Smooth muscle cell (in vitro differentiated cells): ENCODE measurements at regions not wholly inside any gene's neighbourhood (a gene's known extent, or its start where the extent isn't known, plus 50 kb on each side); places are given as distances from the start of the nearest gene placed in this dataset.

Experiments used
- DNase-seq: peaks from one replicate; lab custom pipeline; 2025; ENCODE audit not compliant: unreplicated experiment; lab: John Stamatoyannopoulos, UW
- H2AFZ ChIP-seq: fragments of 200-600 bp; sonication (generic); 2 replicates; pipeline ENCODE4 v1.6.0; 2016; ENCODE audit warnings: antibody characterized with exemption, low read depth, mild to moderate bottlenecking
- H3F3A ChIP-seq: fragments of 200-600 bp; sonication (generic); 2 replicates; pipeline ENCODE4 v1.6.0; 2017; ENCODE audit warnings: antibody characterized with exemption, low read depth
- H3K27ac ChIP-seq: fragments of 200-600 bp; sonication (generic); 2 replicates; pipeline ENCODE4 v1.5.1; 2016; ENCODE audit warnings: low read depth, mild to moderate bottlenecking
- H3K27me3 ChIP-seq: fragments of 200-600 bp; sonication (generic); 2 replicates; pipeline ENCODE4 v1.6.1; 2016; ENCODE audit warnings: low read depth, mild to moderate bottlenecking
- H3K36me3 ChIP-seq: fragments of 200-600 bp; sonication (generic); 2 replicates; pipeline ENCODE4 v1.5.1; 2016; ENCODE audit warnings: low read depth
- H3K4me1 ChIP-seq: fragments of 200-600 bp; sonication (generic); 2 replicates; pipeline ENCODE4 v1.5.1; 2016; ENCODE audit warnings: low read depth
- H3K4me2 ChIP-seq: fragments of 200-600 bp; sonication (generic); 2 replicates; pipeline ENCODE4 v1.6.0; 2016; ENCODE audit warnings: mild to moderate bottlenecking
- H3K4me3 ChIP-seq: fragments of 200-600 bp; sonication (generic); 2 replicates; pipeline ENCODE4 v1.5.1; 2016; ENCODE audit warnings: mild to moderate bottlenecking
- H3K79me2 ChIP-seq: fragments of 200-600 bp; sonication (generic); 2 replicates; pipeline ENCODE4 v1.6.0; 2016; ENCODE audit warnings: low read depth, mild to moderate bottlenecking
- H3K9ac ChIP-seq: fragments of 200-600 bp; sonication (generic); 2 replicates; pipeline ENCODE4 v1.6.0; 2016; ENCODE audit warnings: low read depth
- H3K9me3 ChIP-seq: fragments of 200-600 bp; sonication (generic); replicated peaks from 2 replicates; pipeline ENCODE4 v1.5.1; 2016; ENCODE audit warnings: low read depth
- H4K20me1 ChIP-seq: fragments of 200-600 bp; sonication (generic); 2 replicates; pipeline ENCODE4 v1.6.0; 2016; ENCODE audit warnings: low read depth
- WGBS: methylation state at CpG from one replicate; pipeline ENCODE4 v1.1.7; 2016; ENCODE audit warnings: low lambda C conversion rate; 5-methylcytosine and 5-hydroxymethylcytosine counted together
- TF ChIP-seq, protein P1 (sequence below): fragments of 200-600 bp; sonication (generic); IDR thresholded peaks from 2 replicates; pipeline ENCODE4 v1.5.1; 2017; ENCODE audit warnings: borderline replicate concordance, mild to moderate bottlenecking, antibody characterized with exemption; ENCODE audit not compliant: insufficient read depth, poor library complexity, severe bottlenecking

- Histone ChIP-seq H3K9me3 (no peaks in the 10 kb centered on the region), H3K27me3 (no peaks in the 10 kb centered on the region), H4K20me1 (no peaks in the 10 kb centered on the region), H3K27ac (no peak overlapping the region), H3K4me1 (peaks cover 4% of the 10 kb centered on the region), H3K36me3 (no peaks in the 10 kb centered on the region), H3K4me3 (no peak overlapping the region), H3F3A (peaks cover 5% of the 10 kb centered on the region), H3K9ac (no peak overlapping the region), H3K4me2 (no peak overlapping the region), H3K79me2 (no peaks in the 10 kb centered on the region), H2AFZ (no peak overlapping the region)
- no peak for DNase-seq
- WGBS = 90% methylated on average over 5 of the region's 5 CpGs
- TF ChIP-seq, protein P1, sequence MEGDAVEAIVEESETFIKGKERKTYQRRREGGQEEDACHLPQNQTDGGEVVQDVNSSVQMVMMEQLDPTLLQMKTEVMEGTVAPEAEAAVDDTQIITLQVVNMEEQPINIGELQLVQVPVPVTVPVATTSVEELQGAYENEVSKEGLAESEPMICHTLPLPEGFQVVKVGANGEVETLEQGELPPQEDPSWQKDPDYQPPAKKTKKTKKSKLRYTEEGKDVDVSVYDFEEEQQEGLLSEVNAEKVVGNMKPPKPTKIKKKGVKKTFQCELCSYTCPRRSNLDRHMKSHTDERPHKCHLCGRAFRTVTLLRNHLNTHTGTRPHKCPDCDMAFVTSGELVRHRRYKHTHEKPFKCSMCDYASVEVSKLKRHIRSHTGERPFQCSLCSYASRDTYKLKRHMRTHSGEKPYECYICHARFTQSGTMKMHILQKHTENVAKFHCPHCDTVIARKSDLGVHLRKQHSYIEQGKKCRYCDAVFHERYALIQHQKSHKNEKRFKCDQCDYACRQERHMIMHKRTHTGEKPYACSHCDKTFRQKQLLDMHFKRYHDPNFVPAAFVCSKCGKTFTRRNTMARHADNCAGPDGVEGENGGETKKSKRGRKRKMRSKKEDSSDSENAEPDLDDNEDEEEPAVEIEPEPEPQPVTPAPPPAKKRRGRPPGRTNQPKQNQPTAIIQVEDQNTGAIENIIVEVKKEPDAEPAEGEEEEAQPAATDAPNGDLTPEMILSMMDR = no peak
These were observed 156.0 kb upstream of the ARHGAP5 start for GRCh38 chr14:31920989-31921650.

DNA sequence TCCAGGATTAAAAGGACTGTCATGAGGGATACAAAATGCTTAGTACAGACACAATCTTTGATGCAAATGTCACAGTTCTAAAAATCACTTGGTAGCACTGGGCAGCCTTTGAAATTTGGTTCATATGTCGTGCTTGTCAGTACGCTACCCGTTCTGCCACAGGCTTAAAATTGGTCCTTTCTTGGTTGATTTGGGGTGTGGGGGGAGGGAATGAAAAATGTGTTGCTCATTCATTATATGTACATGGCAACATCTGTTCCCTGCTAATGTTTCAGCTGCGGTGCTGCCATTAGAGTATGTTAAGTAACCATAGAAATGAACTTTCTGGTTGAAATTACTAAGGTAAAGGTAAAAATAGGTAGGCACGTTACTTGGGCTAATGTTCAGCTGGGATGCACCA, 155.4 kb upstream of the ARHGAP5 start:
- peaks cover 9% of the 10 kb centered on the region for H3F3A ChIP-seq
- no peak overlapping the region for H3K4me2 ChIP-seq
- no peaks in the 10 kb centered on the region for H3K27me3 ChIP-seq
- no peaks in the 10 kb centered on the region for H3K79me2 ChIP-seq
- no peak overlapping the region for H3K9ac ChIP-seq
- H3K36me3 ChIP-seq = no peaks in the 10 kb centered on the region
- 86% methylated on average over 5 of the region's 5 CpGs for WGBS
- no peaks in the 10 kb centered on the region for H4K20me1 ChIP-seq
- H3K27ac ChIP-seq = no peak overlapping the region
- no peaks in the 10 kb centered on the region for H3K9me3 ChIP-seq
- DNase-seq = no peak
- peaks cover 7% of the 10 kb centered on the region for H3K4me1 ChIP-seq
- TF ChIP-seq, protein P1 = no peak
- no peak overlapping the region for H2AFZ ChIP-seq
- no peak overlapping the region for H3K4me3 ChIP-seq

GRCh38 chr14:31926123-31926522, 151.0 kb upstream of the ARHGAP5 start:
- no peak overlapping the region for H3K27ac ChIP-seq
- H3K36me3 ChIP-seq = no peaks in the 10 kb centered on the region
- no peaks in the 10 kb centered on the region for H3K27me3 ChIP-seq
- WGBS = 52% methylated on average over 1 of the region's 1 CpG
- H3K4me2 ChIP-seq = no peak overlapping the region
- peaks cover 17% of the 10 kb centered on the region for H3F3A ChIP-seq
- H3K9me3 ChIP-seq = no peaks in the 10 kb centered on the region
- TF ChIP-seq, protein P1 = peak; percentile 56
- H3K9ac ChIP-seq = no peak overlapping the region
- no peaks in the 10 kb centered on the region for H3K79me2 ChIP-seq
- H3K4me3 ChIP-seq = no peak overlapping the region
- no peak for DNase-seq
- H3K4me1 ChIP-seq = peaks cover 21% of the 10 kb centered on the region
- H4K20me1 ChIP-seq = no peaks in the 10 kb centered on the region
- no peak overlapping the region for H2AFZ ChIP-seq
